ENCODE measurements at regions not wholly inside any gene's neighbourhood (a gene's known extent, or its start where the extent isn't known, plus 50 kb on each side); places are given as distances from the start of the nearest gene placed in this dataset.
A peak's percentile ranks its signal among the peaks of the same experiment; 100 is the strongest.

DNA sequence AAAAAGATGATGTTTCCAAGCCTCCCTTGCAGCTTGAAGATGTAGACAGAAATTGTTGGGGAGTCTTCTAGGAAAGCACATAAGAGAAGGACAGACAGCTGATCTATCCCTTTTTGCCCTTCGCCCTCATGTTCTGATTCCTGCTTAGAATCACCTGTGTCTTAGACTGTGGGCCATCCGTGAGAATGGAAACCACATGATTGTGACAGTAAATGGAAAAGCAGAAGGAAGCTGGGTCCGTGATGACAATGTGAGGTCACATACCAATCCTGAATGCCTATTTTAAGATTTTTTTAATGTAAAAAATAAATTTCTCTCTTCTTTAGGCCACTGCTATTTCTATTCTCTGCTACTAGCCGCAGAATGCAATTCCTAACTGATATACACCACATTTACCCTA, 67.7 kb upstream of the C1orf87 start:
- ATAC-seq (no peak), DNase-seq (no peak)
- no peaks in the 10 kb centered on the region for H3K9me3 ChIP-seq
- H3K4me1 ChIP-seq, result no peaks in the 10 kb centered on the region
- H3K27ac ChIP-seq, result no peak overlapping the region
- TF ChIP-seq, protein P1, sequence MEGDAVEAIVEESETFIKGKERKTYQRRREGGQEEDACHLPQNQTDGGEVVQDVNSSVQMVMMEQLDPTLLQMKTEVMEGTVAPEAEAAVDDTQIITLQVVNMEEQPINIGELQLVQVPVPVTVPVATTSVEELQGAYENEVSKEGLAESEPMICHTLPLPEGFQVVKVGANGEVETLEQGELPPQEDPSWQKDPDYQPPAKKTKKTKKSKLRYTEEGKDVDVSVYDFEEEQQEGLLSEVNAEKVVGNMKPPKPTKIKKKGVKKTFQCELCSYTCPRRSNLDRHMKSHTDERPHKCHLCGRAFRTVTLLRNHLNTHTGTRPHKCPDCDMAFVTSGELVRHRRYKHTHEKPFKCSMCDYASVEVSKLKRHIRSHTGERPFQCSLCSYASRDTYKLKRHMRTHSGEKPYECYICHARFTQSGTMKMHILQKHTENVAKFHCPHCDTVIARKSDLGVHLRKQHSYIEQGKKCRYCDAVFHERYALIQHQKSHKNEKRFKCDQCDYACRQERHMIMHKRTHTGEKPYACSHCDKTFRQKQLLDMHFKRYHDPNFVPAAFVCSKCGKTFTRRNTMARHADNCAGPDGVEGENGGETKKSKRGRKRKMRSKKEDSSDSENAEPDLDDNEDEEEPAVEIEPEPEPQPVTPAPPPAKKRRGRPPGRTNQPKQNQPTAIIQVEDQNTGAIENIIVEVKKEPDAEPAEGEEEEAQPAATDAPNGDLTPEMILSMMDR (IDR thresholded peaks at IDR 0.05), result no peak
- H3K4me3 ChIP-seq, result no peak overlapping the region
- intact Hi-C loops (cut with DNase I), result no loop called here
- H3K27me3 ChIP-seq, result no peaks in the 10 kb centered on the region
- H3K36me3 ChIP-seq, result no peaks in the 10 kb centered on the region

DNA sequence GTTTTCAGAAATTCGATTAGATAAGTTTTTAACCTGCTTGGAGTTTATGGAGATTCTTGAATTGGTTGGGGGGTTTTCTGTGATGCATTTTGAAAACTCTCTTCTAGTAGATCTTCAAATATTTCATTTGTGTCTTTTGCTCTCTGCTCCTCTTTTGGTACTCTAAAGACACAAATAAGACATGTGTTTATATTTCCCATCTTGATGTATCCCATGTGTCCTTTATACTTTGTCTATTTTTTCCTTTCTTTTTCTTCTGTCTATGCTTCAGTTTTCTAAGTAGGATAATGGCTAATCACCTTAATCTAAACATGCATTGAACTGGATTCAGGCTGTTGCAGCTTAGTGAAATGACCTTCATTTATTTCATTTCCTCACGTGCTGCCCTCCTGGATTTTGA, 63.8 kb upstream of the C1orf87 start:
- DNase-seq (no peak), ATAC-seq (no peak)
- Histone ChIP-seq H3K9me3 (no peaks in the 10 kb centered on the region), H3K27me3 (no peaks in the 10 kb centered on the region), H3K4me3 (no peak overlapping the region), H3K4me1 (peaks cover 0 to 2% of the 10 kb centered on the region in 2 donors), H3K27ac (no peak overlapping the region), H3K36me3 (no peaks in the 10 kb centered on the region)
- TF ChIP-seq, protein P1 (IDR thresholded peaks at IDR 0.05), result no peak
- intact Hi-C loops (cut with DNase I), result no loop called here

DNA sequence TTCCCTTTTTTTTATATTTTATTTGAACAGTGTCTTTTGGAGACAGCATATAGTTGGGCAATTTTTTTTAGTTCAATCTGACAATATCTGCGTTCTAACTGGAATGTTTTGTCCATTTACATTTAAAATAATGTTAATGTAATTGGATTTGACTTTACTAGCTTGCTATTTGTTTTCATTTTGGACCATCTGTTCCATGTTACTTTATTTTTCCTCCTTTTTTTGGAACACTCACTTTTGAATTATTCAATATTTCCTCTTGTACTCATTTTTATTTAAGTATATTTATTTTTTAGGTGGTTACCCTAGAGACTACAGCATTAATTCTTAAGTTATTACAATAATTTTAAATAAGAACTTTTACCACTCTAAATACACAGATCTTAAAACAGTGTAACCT, 62.8 kb upstream of the C1orf87 start:
- H3K9me3 ChIP-seq, result no peaks in the 10 kb centered on the region
- DNase-seq (no peak), ATAC-seq (no peak)
- H3K4me1 ChIP-seq, result peaks cover 0 to 2% of the 10 kb centered on the region in 2 donors
- intact Hi-C loops (cut with DNase I), result no loop called here
- no peak overlapping the region for H3K27ac ChIP-seq
- no peak overlapping the region for H3K4me3 ChIP-seq
- no peaks in the 10 kb centered on the region for H3K27me3 ChIP-seq
- TF ChIP-seq, protein P1 (IDR thresholded peaks at IDR 0.05), result no peak
- no peaks in the 10 kb centered on the region for H3K36me3 ChIP-seq

DNA sequence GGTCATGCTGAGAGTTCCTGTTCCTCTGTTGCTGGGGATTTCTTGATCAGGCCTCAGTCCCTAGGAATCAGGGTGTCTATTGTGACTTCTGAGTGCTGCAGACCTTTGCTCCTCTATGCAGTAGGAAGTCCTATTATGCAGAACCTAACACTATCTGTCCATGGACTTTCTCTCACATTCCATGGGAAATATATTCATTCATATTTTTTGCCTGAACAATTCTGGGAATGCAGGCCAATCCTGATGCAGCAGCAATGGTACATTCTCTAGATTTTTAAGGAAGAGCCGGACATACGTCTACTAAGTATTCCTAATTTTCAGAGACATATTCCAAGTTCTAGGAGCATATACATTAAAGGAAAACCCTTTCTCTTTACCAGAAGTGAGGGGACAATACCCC, 61.1 kb upstream of the C1orf87 start:
- Histone ChIP-seq H3K36me3 (no peaks in the 10 kb centered on the region), H3K4me1 (peaks cover 0 to 2% of the 10 kb centered on the region in 2 donors), H3K27ac (no peak overlapping the region), H3K9me3 (no peaks in the 10 kb centered on the region), H3K27me3 (no peaks in the 10 kb centered on the region), H3K4me3 (no peak overlapping the region)
- DNase-seq, result no peak
- intact Hi-C loops (cut with DNase I), result no loop called here
- ATAC-seq, result no peak
- TF ChIP-seq, protein P1 (IDR thresholded peaks at IDR 0.05), result no peak

DNA sequence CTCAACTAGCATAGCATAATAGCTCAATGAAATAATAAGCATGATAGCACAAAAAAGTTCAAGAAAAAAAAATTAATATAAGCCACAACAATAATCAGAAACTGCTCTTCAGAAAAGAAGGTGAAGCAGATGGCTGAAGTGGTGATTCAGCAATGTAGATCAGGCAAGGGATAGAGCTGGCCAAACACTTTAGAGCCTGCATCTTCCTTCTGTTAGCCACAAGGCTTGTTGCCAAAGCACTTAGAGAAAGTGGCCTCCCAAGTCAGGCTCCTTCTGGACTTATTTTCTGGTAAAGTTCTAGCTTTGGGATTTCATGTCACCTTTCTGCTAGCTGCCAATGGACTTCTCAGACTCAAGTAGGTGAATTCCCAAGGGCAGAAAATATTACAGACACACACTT, 60.3 kb upstream of the C1orf87 start:
- H3K27ac ChIP-seq, result no peak overlapping the region
- H3K4me1 ChIP-seq, result peaks cover 0 to 2% of the 10 kb centered on the region in 2 donors
- TF ChIP-seq, protein P1 (IDR thresholded peaks at IDR 0.05), result no peak
- intact Hi-C loops (cut with DNase I), result no loop called here
- ATAC-seq (peak; percentile 87), DNase-seq (peak in 1 of 4 donors; percentile 41)
- no peaks in the 10 kb centered on the region for H3K36me3 ChIP-seq
- no peaks in the 10 kb centered on the region for H3K9me3 ChIP-seq
- H3K4me3 ChIP-seq, result no peak overlapping the region
- H3K27me3 ChIP-seq, result no peaks in the 10 kb centered on the region

Measured in left lung (tissue), 4 donors.